ENCODE measurements at regions not wholly inside any gene's neighbourhood (a gene's known extent, or its start where the extent isn't known, plus 50 kb on each side); places are given as distances from the start of the nearest gene placed in this dataset.

DNA sequence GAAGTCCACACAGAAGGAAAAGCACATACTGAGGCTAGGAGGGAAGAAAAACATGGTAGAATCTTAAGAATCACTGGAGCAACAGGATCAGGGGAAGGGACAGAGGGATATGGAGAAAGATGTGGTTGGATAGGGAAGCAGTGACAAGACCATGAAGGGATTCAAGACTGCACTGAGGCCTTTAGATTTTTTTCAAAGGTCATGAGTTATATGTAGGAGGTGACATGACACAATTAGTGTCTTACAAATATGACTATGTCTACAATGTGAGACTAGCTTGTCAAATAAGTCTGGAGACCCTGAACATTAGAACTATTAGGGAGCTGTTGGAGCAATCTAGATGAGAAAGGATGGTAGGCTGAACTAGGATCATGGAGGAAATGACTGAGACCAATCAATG, 1130.3 kb upstream of the ZEB2 start:
- Histone ChIP-seq H4K20me1 (ENCODE audit: control insufficient read depth, insufficient read depth, low read length, poor library complexity, severe bottlenecking) (no peaks in the 10 kb centered on the region), H3K36me3 (replicated peaks in 1 of 2; ENCODE audit: control extremely low read depth in 1 of 2, control insufficient read depth in 1 of 2, extremely low read depth in 1 of 2, insufficient read depth in 2 of 2, low read length in 1 of 2) (no peaks in the 10 kb centered on the region), H3K9ac (ENCODE audit: low read length) (no peak overlapping the region), H2AFZ (ENCODE audit: insufficient read depth, low read depth, low read length, poor library complexity, severe bottlenecking) (no peak overlapping the region), H3K4me1 (ENCODE audit: control insufficient read depth in 2 of 2, insufficient read depth in 2 of 2, low read length in 2 of 2) (peaks cover 3 to 5% of the 10 kb centered on the region in 2 donors), H3K27me3 (replicated peaks in 1 of 4; ENCODE audit: control extremely low read depth in 1 of 4, control insufficient read depth in 3 of 4, insufficient read depth in 4 of 4, low read length in 3 of 4) (no peaks in the 10 kb centered on the region), H3K9me3 (ENCODE audit: control extremely low read depth in 1 of 3, control insufficient read depth in 2 of 3, insufficient read depth in 1 of 3, low read length in 2 of 3) (no peaks in the 10 kb centered on the region), H3K4me2 (replicated peaks; ENCODE audit: low read depth, low read length, poor library complexity, severe bottlenecking) (no peak overlapping the region), H3K4me3 (ENCODE audit: control extremely low read depth in 1 of 5, extremely low read depth in 1 of 5, insufficient read depth in 1 of 5, low read depth in 2 of 5, low read length in 4 of 5) (no peak overlapping the region), H3K79me2 (ENCODE audit: control insufficient read depth, insufficient read depth, low read length) (no peaks in the 10 kb centered on the region), H3K27ac (ENCODE audit: low read length in 2 of 2) (no peak overlapping the region)
- no peak overlapping the region for H3K4me3 Mint-ChIP-seq
- no peak overlapping the region for H3K27ac Mint-ChIP-seq
- no peaks in the 10 kb centered on the region for H3K9me3 Mint-ChIP-seq (ENCODE audit: insufficient read depth)
- TF ChIP-seq CTCF (IDR thresholded peaks at IDR 0.05) (no peak), EZH2 (IDR thresholded peaks at IDR 0.05; ENCODE audit: borderline replicate concordance, insufficient read depth, low read depth, low read length, poor library complexity, severe bottlenecking) (no peak)
- ATAC-seq (ENCODE audit: low read depth), result no peak
- POLR2A ChIA-PET, result no interaction called here
- DNase-seq, result no peak
- no peaks in the 10 kb centered on the region for H3K27me3 Mint-ChIP-seq
- peaks cover 10% of the 10 kb centered on the region for H3K4me1 Mint-ChIP-seq
- CTCF ChIA-PET, result no interaction called here
- intact Hi-C loops (cut with micrococcal nuclease), result no loop called here

- H3K4me1 Mint-ChIP-seq, result peaks cover 18% of the 10 kb centered on the region
- no peak overlapping the region for H3K4me2 ChIP-seq (replicated peaks; ENCODE audit: low read depth, low read length, poor library complexity, severe bottlenecking)
- H3K27ac ChIP-seq (ENCODE audit: low read length in 2 of 2), result no peak overlapping the region
- no peak overlapping the region for H2AFZ ChIP-seq (ENCODE audit: insufficient read depth, low read depth, low read length, poor library complexity, severe bottlenecking)
- TF ChIP-seq EZH2 (IDR thresholded peaks at IDR 0.05; ENCODE audit: borderline replicate concordance, insufficient read depth, low read depth, low read length, poor library complexity, severe bottlenecking) (no peak), CTCF (IDR thresholded peaks at IDR 0.05) (no peak)
- ChIA-PET CTCF (no interaction called here), POLR2A (no interaction called here)
- DNase-seq, result no peak
- no peak overlapping the region for H3K4me3 Mint-ChIP-seq
- no peaks in the 10 kb centered on the region for H4K20me1 ChIP-seq (ENCODE audit: control insufficient read depth, insufficient read depth, low read length, poor library complexity, severe bottlenecking)
- peaks cover 11 to 15% of the 10 kb centered on the region in 2 donors for H3K4me1 ChIP-seq (ENCODE audit: control insufficient read depth in 2 of 2, insufficient read depth in 2 of 2, low read length in 2 of 2)
- no peak for ATAC-seq (ENCODE audit: low read depth)
- no peaks in the 10 kb centered on the region for H3K9me3 ChIP-seq (ENCODE audit: control extremely low read depth in 1 of 3, control insufficient read depth in 2 of 3, insufficient read depth in 1 of 3, low read length in 2 of 3)
- no peak overlapping the region for H3K4me3 ChIP-seq (ENCODE audit: control extremely low read depth in 1 of 5, extremely low read depth in 1 of 5, insufficient read depth in 1 of 5, low read depth in 2 of 5, low read length in 4 of 5)
- H3K27ac Mint-ChIP-seq, result no peak overlapping the region
- intact Hi-C loops (cut with micrococcal nuclease), result loop anchor here (10.0 kb wide), 1 partner anchor 46 kb away; no protein-coding TSS in a partner anchor
- H3K9me3 Mint-ChIP-seq (ENCODE audit: insufficient read depth), result no peaks in the 10 kb centered on the region
- no peaks in the 10 kb centered on the region for H3K27me3 Mint-ChIP-seq
- no peak overlapping the region for H3K9ac ChIP-seq (ENCODE audit: low read length)
- no peaks in the 10 kb centered on the region for H3K79me2 ChIP-seq (ENCODE audit: control insufficient read depth, insufficient read depth, low read length)
- H3K36me3 ChIP-seq (replicated peaks in 1 of 2; ENCODE audit: control extremely low read depth in 1 of 2, control insufficient read depth in 1 of 2, extremely low read depth in 1 of 2, insufficient read depth in 2 of 2, low read length in 1 of 2), result no peaks in the 10 kb centered on the region
- no CpG with 5 or more reads among the region's 4 CpGs for WGBS (ENCODE audit: insufficient coverage)
- no peaks in the 10 kb centered on the region for H3K27me3 ChIP-seq (replicated peaks in 1 of 4; ENCODE audit: control extremely low read depth in 1 of 4, control insufficient read depth in 3 of 4, insufficient read depth in 4 of 4, low read length in 3 of 4)
Observed at GRCh38 chr2:145649061-145649460, 1129.1 kb upstream of the ZEB2 start.
